Mesendoderm (in vitro differentiated cells): ENCODE measurements at regions not wholly inside any gene's neighbourhood (a gene's known extent, or its start where the extent isn't known, plus 50 kb on each side); places are given as distances from the start of the nearest gene placed in this dataset.

Source experiments
- DNase-seq: peaks from one replicate; pipeline ENCODE4 v3.0.0; 2013
- H2AK5ac ChIP-seq: 2 replicates; pipeline ENCODE4 v1.6.1; 2013; ENCODE audit warnings: low read length, inconsistent platforms
- H2BK120ac ChIP-seq: 2 replicates; pipeline ENCODE4 v1.6.1; 2013; ENCODE audit warnings: low read depth, mild to moderate bottlenecking, low read length, moderate library complexity, mixed read lengths
- H2BK15ac ChIP-seq: replicated peaks from 2 replicates; pipeline ENCODE4 v1.6.1; 2013; ENCODE audit warnings: low read depth, mild to moderate bottlenecking, moderate library complexity
- H2BK5ac ChIP-seq: 2 replicates; pipeline ENCODE4 v1.6.1; 2013; ENCODE audit warnings: low read length, inconsistent platforms
- H3K18ac ChIP-seq: 2 replicates; pipeline ENCODE4 v1.6.1; 2013; ENCODE audit warnings: mild to moderate bottlenecking, low read length, mixed read lengths
- H3K23ac ChIP-seq: one replicate; pipeline ENCODE4 v1.6.1; 2013; ENCODE audit warnings: low read length
- H3K27ac ChIP-seq: 2 replicates; pipeline ENCODE4 v1.5.1; 2013; ENCODE audit warnings: low read depth, mild to moderate bottlenecking, inconsistent platforms, low read length, moderate library complexity
- H3K27me3 ChIP-seq: 2 replicates; pipeline ENCODE4 v1.6.1; 2013; ENCODE audit warnings: low read length, control low read depth, mild to moderate bottlenecking, inconsistent platforms; ENCODE audit not compliant: insufficient read depth, poor library complexity
- H3K36me3 ChIP-seq: 2 replicates; pipeline ENCODE4 v1.6.1; 2013; ENCODE audit warnings: low read length, inconsistent platforms; ENCODE audit not compliant: control insufficient read depth, insufficient read depth
- H3K4ac ChIP-seq: one replicate; pipeline ENCODE4 v1.6.1; 2013; ENCODE audit warnings: low read depth, mild to moderate bottlenecking, low read length, moderate library complexity
- H3K4me1 ChIP-seq: 2 replicates; pipeline ENCODE4 v1.6.1; 2013; ENCODE audit warnings: low read depth, low read length, inconsistent platforms; ENCODE audit not compliant: control insufficient read depth
- H3K4me2 ChIP-seq: 2 replicates; pipeline ENCODE4 v1.6.1; 2013; ENCODE audit warnings: low read length
- H3K4me3 ChIP-seq: 2 replicates; pipeline ENCODE4 v1.5.1; 2013; ENCODE audit warnings: mild to moderate bottlenecking, low read length
- H3K56ac ChIP-seq: one replicate; pipeline ENCODE4 v1.6.1; 2013; ENCODE audit warnings: low read length
- H3K79me1 ChIP-seq: 2 replicates; pipeline ENCODE4 v1.6.1; 2013; ENCODE audit warnings: low read length, inconsistent platforms
- H3K79me2 ChIP-seq: 2 replicates; pipeline ENCODE4 v1.6.1; 2013; ENCODE audit warnings: mild to moderate bottlenecking, low read length; ENCODE audit not compliant: control insufficient read depth, insufficient read depth
- H3K9ac ChIP-seq: 2 replicates; pipeline ENCODE4 v1.6.1; 2013; ENCODE audit warnings: low read length, inconsistent platforms
- H4K5ac ChIP-seq: one replicate; pipeline ENCODE4 v1.6.1; 2013; ENCODE audit warnings: low read length
- H4K8ac ChIP-seq: one replicate; pipeline ENCODE4 v1.6.1; 2013; ENCODE audit warnings: low read depth, mild to moderate bottlenecking, control low read depth, low read length, moderate library complexity
- WGBS: extraction: QIAGEN DNeasy Blood & Tissue Kit; methylation state at CpG from one replicate; pipeline ENCODE4 v1.1.7; 2013; ENCODE audit warnings: low lambda C conversion rate, missing lambda C conversion rate; ENCODE audit not compliant: insufficient coverage; ENCODE audit errors: extremely low coverage; 5-methylcytosine and 5-hydroxymethylcytosine counted together

- H3K4ac ChIP-seq = no peak overlapping the region
- no peaks in the 10 kb centered on the region for H3K36me3 ChIP-seq
- H3K79me2 ChIP-seq = no peaks in the 10 kb centered on the region
- no peak overlapping the region for H3K23ac ChIP-seq
- H3K4me1 ChIP-seq = no peaks in the 10 kb centered on the region
- DNase-seq = no peak
- no peak overlapping the region for H4K5ac ChIP-seq
- H3K18ac ChIP-seq = no peak overlapping the region
- no peak overlapping the region for H2BK120ac ChIP-seq
- no peaks in the 10 kb centered on the region for H3K79me1 ChIP-seq
- no peak overlapping the region for H4K8ac ChIP-seq
- no peak overlapping the region for H2BK15ac ChIP-seq
- H2BK5ac ChIP-seq = no peak overlapping the region
- no CpG with 5 or more reads among the region's 2 CpGs for WGBS
- no peak overlapping the region for H3K56ac ChIP-seq
- no peaks in the 10 kb centered on the region for H3K27me3 ChIP-seq
- H3K4me2 ChIP-seq = no peak overlapping the region
- H3K4me3 ChIP-seq = no peak overlapping the region
- no peak overlapping the region for H2AK5ac ChIP-seq
- no peak overlapping the region for H3K9ac ChIP-seq
- H3K27ac ChIP-seq = no peak overlapping the region
Observed at GRCh38 chr9:23496489-23497136, 329.4 kb downstream of the ELAVL2 start.

DNA sequence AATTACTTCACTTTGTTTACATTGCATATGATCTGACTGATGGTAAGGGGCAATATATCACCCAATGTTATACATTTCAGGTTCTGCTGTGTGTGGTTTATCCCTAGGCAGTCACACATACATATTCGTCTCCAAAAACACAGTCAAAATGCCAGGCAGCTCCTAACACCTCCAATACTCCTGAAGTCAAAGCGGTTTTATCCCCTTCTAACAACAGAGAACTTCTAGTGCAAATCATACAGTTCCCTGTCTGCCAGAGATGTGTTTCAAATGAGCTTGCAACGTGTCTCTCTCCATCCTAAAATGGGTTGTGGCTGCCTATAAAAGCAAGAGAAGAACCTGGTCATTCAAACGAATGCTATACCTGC lies 328.9 kb downstream of the ELAVL2 start:
- no peak overlapping the region for H2BK5ac ChIP-seq
- no peak overlapping the region for H3K23ac ChIP-seq
- H3K79me1 ChIP-seq = no peaks in the 10 kb centered on the region
- H3K4ac ChIP-seq = no peak overlapping the region
- no peak overlapping the region for H3K4me3 ChIP-seq
- H3K18ac ChIP-seq = no peak overlapping the region
- H3K4me2 ChIP-seq = no peak overlapping the region
- H3K27me3 ChIP-seq = no peaks in the 10 kb centered on the region
- no peak for DNase-seq
- no peak overlapping the region for H3K9ac ChIP-seq
- H3K36me3 ChIP-seq = no peaks in the 10 kb centered on the region
- no peak overlapping the region for H3K27ac ChIP-seq
- no peak overlapping the region for H4K5ac ChIP-seq
- H3K4me1 ChIP-seq = no peaks in the 10 kb centered on the region
- no peak overlapping the region for H2AK5ac ChIP-seq
- no peak overlapping the region for H3K56ac ChIP-seq
- H2BK120ac ChIP-seq = no peak overlapping the region
- no peak overlapping the region for H2BK15ac ChIP-seq
- H4K8ac ChIP-seq = no peak overlapping the region
- no peaks in the 10 kb centered on the region for H3K79me2 ChIP-seq
- no CpG with 5 or more reads among the region's 4 CpGs for WGBS

GRCh38 chr9:23502004-23502403 lies 324.0 kb downstream of the ELAVL2 start:
- H3K23ac ChIP-seq = no peak overlapping the region
- H4K5ac ChIP-seq = no peak overlapping the region
- H3K79me2 ChIP-seq = no peaks in the 10 kb centered on the region
- no CpG with 5 or more reads among the region's 1 CpG for WGBS
- no peak overlapping the region for H2BK15ac ChIP-seq
- no peak overlapping the region for H2BK5ac ChIP-seq
- H3K9ac ChIP-seq = no peak overlapping the region
- no peak overlapping the region for H2AK5ac ChIP-seq
- H3K4ac ChIP-seq = no peak overlapping the region
- no peak overlapping the region for H2BK120ac ChIP-seq
- no peak overlapping the region for H3K56ac ChIP-seq
- no peaks in the 10 kb centered on the region for H3K27me3 ChIP-seq
- H3K4me2 ChIP-seq = no peak overlapping the region
- no peak for DNase-seq
- H3K4me3 ChIP-seq = no peak overlapping the region
- H3K27ac ChIP-seq = no peak overlapping the region
- no peaks in the 10 kb centered on the region for H3K79me1 ChIP-seq
- no peak overlapping the region for H3K18ac ChIP-seq
- no peaks in the 10 kb centered on the region for H3K4me1 ChIP-seq
- H4K8ac ChIP-seq = no peak overlapping the region
- H3K36me3 ChIP-seq = no peaks in the 10 kb centered on the region

- WGBS = no CpG with 5 or more reads among the region's 3 CpGs
- Histone ChIP-seq H2AK5ac (no peak overlapping the region), H4K5ac (no peak overlapping the region), H3K4me3 (no peak overlapping the region), H3K4me1 (no peaks in the 10 kb centered on the region), H3K4me2 (no peak overlapping the region), H4K8ac (no peak overlapping the region), H3K4ac (no peak overlapping the region), H3K79me1 (no peaks in the 10 kb centered on the region), H2BK5ac (no peak overlapping the region), H3K9ac (no peak overlapping the region), H3K23ac (no peak overlapping the region), H2BK15ac (no peak overlapping the region), H3K27ac (no peak overlapping the region), H3K27me3 (no peaks in the 10 kb centered on the region), H2BK120ac (no peak overlapping the region), H3K18ac (no peak overlapping the region), H3K79me2 (no peaks in the 10 kb centered on the region), H3K36me3 (no peaks in the 10 kb centered on the region), H3K56ac (no peak overlapping the region)
- peak; percentile 90 for DNase-seq
Observed at GRCh38 chr9:23522952-23523351, 303.1 kb downstream of the ELAVL2 start.

- Histone ChIP-seq H3K56ac (no peak overlapping the region), H3K27ac (no peak overlapping the region), H3K23ac (no peak overlapping the region), H3K36me3 (no peaks in the 10 kb centered on the region), H4K8ac (no peak overlapping the region), H2BK5ac (no peak overlapping the region), H3K4me2 (no peak overlapping the region), H3K4ac (no peak overlapping the region), H2BK15ac (no peak overlapping the region), H3K27me3 (no peaks in the 10 kb centered on the region), H3K79me2 (no peaks in the 10 kb centered on the region), H3K4me3 (no peak overlapping the region), H3K79me1 (no peaks in the 10 kb centered on the region), H3K18ac (no peak overlapping the region), H2BK120ac (no peak overlapping the region), H2AK5ac (no peak overlapping the region), H3K9ac (no peak overlapping the region), H4K5ac (no peak overlapping the region), H3K4me1 (no peaks in the 10 kb centered on the region)
- no peak for DNase-seq
- no CpG with 5 or more reads among the region's 2 CpGs for WGBS
Observed at GRCh38 chr9:23524607-23525155, 301.4 kb downstream of the ELAVL2 start.

DNA sequence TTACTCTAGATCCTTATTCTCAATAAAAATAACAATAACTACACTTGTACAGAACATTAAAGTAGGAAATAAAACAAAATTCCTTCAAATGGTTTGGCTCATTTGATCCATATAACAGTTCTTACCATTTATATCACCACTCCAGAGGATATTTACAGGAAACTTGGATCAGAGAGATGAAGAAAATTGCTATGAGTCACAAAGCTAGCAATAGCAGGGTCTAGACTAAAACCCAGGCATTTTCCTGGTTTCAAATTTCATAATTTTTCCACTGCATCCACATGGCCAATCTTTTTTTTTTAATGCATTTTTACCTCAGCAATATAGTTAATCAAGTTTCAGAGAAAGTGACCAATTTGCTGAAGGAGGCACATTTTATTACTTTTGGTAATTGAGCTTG lies 299.2 kb downstream of the ELAVL2 start:
- H4K5ac ChIP-seq = no peak overlapping the region
- H3K27me3 ChIP-seq = no peaks in the 10 kb centered on the region
- no peak overlapping the region for H3K27ac ChIP-seq
- H3K4me2 ChIP-seq = no peak overlapping the region
- H3K4me1 ChIP-seq = no peaks in the 10 kb centered on the region
- no peaks in the 10 kb centered on the region for H3K79me2 ChIP-seq
- no peak overlapping the region for H2AK5ac ChIP-seq
- no peak overlapping the region for H3K56ac ChIP-seq
- no peak overlapping the region for H3K9ac ChIP-seq
- no peak for DNase-seq
- no peak overlapping the region for H3K18ac ChIP-seq
- H3K36me3 ChIP-seq = no peaks in the 10 kb centered on the region
- H2BK120ac ChIP-seq = no peak overlapping the region
- no peak overlapping the region for H4K8ac ChIP-seq
- H3K23ac ChIP-seq = no peak overlapping the region
- H2BK15ac ChIP-seq = no peak overlapping the region
- no peak overlapping the region for H2BK5ac ChIP-seq
- no peak overlapping the region for H3K4ac ChIP-seq
- no peak overlapping the region for H3K4me3 ChIP-seq
- no peaks in the 10 kb centered on the region for H3K79me1 ChIP-seq
